SK-N-SH treated with all-trans-retinoic acid at 6 μM for 48 hours (cell line): ENCODE measurements at regions not wholly inside any gene's neighbourhood (a gene's known extent, or its start where the extent isn't known, plus 50 kb on each side); places are given as distances from the start of the nearest gene placed in this dataset.

Experiments
- ATAC-seq: fragments of 200-7000 bp; cut with Tn5 transposase; 3 replicates; pipeline ENCODE4 v1.9.1; 2020; ENCODE audit warnings: mild to moderate bottlenecking, moderate library complexity
- ARNTL ChIP-seq: fragments of 450-650 bp; formaldehyde crosslinking; IDR thresholded peaks from 2 replicates; pipeline ENCODE4 v1.5.0; 2020; ENCODE audit warnings: low read depth, mild to moderate bottlenecking, moderate library complexity, borderline replicate concordance
- CREB5 ChIP-seq: fragments of 250-450 bp; sonication (Bioruptor Pico); IDR thresholded peaks from 2 replicates; pipeline ENCODE4 v1.5.1; 2020; ENCODE audit warnings: low read depth, mild to moderate bottlenecking, moderate library complexity
- CSDC2 ChIP-seq: fragments of 250-450 bp; sonication (Bioruptor Pico); IDR thresholded peaks from 2 replicates; pipeline ENCODE4 v1.5.0; 2020; ENCODE audit warnings: mild to moderate bottlenecking, moderate library complexity
- CSRNP3 ChIP-seq: fragments of 250-450 bp; sonication (Bioruptor Pico); IDR thresholded peaks from 2 replicates; pipeline ENCODE4 v1.5.1; 2021; ENCODE audit warnings: mild to moderate bottlenecking, moderate library complexity
- ESRRG ChIP-seq: fragments of 250-450 bp; sonication (Bioruptor Pico); IDR thresholded peaks from 2 replicates; pipeline ENCODE4 v1.6.1; 2021; ENCODE audit warnings: mild to moderate bottlenecking
- ISL1 ChIP-seq: fragments of 250-450 bp; sonication (Bioruptor Pico); IDR thresholded peaks from 2 replicates; pipeline ENCODE4 v2.1.2; 2022; ENCODE audit warnings: mild to moderate bottlenecking, moderate library complexity
- OSR1 ChIP-seq: fragments of 250-450 bp; sonication (Bioruptor Pico); IDR thresholded peaks from 2 replicates; pipeline ENCODE4 v1.8.0; 2022; ENCODE audit warnings: moderate library complexity, mild to moderate bottlenecking, inconsistent platforms
- PATZ1 ChIP-seq: fragments of 250-450 bp; sonication (Bioruptor Pico); IDR thresholded peaks from 2 replicates; pipeline ENCODE4 v1.8.0; 2020; ENCODE audit warnings: mild to moderate bottlenecking, moderate library complexity, borderline replicate concordance
- POU6F1 ChIP-seq: fragments of 250-450 bp; sonication (Bioruptor Pico); IDR thresholded peaks from 2 replicates; pipeline ENCODE4 v1.8.0; 2021; ENCODE audit warnings: low read depth, mild to moderate bottlenecking, moderate library complexity, borderline replicate concordance
- PPARA ChIP-seq: fragments of 250-450 bp; sonication (Bioruptor Pico); IDR thresholded peaks from 2 replicates; pipeline ENCODE4 v1.5.0; 2020; ENCODE audit warnings: mild to moderate bottlenecking, borderline replicate concordance
- RARB ChIP-seq: fragments of 250-450 bp; sonication (Bioruptor Pico); IDR thresholded peaks from 2 replicates; pipeline ENCODE4 v1.8.0; 2021; ENCODE audit warnings: mild to moderate bottlenecking, moderate library complexity
- SNAI2 ChIP-seq: fragments of 250-450 bp; sonication (Bioruptor Pico); IDR thresholded peaks from 2 replicates; pipeline ENCODE4 v1.5.0; 2020; ENCODE audit warnings: mild to moderate bottlenecking, moderate library complexity
- TCF4 ChIP-seq: fragments of 250-450 bp; sonication (Bioruptor Pico); IDR thresholded peaks from 2 replicates; pipeline ENCODE4 v1.8.0; 2021; ENCODE audit warnings: mild to moderate bottlenecking, moderate library complexity, borderline replicate concordance
- TOX ChIP-seq: fragments of 250-450 bp; sonication (Bioruptor Pico); IDR thresholded peaks from 2 replicates; pipeline ENCODE4 v1.8.0; 2021; ENCODE audit warnings: mild to moderate bottlenecking, moderate library complexity, borderline replicate concordance
- TSHZ2 ChIP-seq: fragments of 250-450 bp; sonication (Bioruptor Pico); IDR thresholded peaks from 2 replicates; pipeline ENCODE4 v1.5.0; 2020; ENCODE audit warnings: mild to moderate bottlenecking, moderate library complexity
- ZFP3 ChIP-seq: fragments of 250-450 bp; sonication (Bioruptor Pico); IDR thresholded peaks from 2 replicates; pipeline ENCODE4 v1.5.0; 2020; ENCODE audit warnings: mild to moderate bottlenecking, moderate library complexity
- ZFP30 ChIP-seq: fragments of 450-650 bp; formaldehyde crosslinking; IDR thresholded peaks from 2 replicates; pipeline ENCODE4 v1.5.0; 2022; ENCODE audit warnings: mild to moderate bottlenecking, moderate library complexity
- ZNF565 ChIP-seq: fragments of 450-650 bp; formaldehyde crosslinking; conservative IDR thresholded peaks from 2 replicates; pipeline ENCODE4 v1.5.0; 2020; ENCODE audit warnings: low read depth, mild to moderate bottlenecking, moderate library complexity
- ZNF70 ChIP-seq: fragments of 450-650 bp; formaldehyde crosslinking; IDR thresholded peaks from 2 replicates; pipeline ENCODE4 v1.5.0; 2020; ENCODE audit warnings: mild to moderate bottlenecking, moderate library complexity

GRCh38 chr16:64695684-64696083 is 426.2 kb downstream of the CDH11 start:
- no peak for ATAC-seq
- no peak for TF ChIP-seq ZNF70
- TF ChIP-seq TSHZ2 (CRISPR knock-in tag): no peak
- TF ChIP-seq OSR1 (CRISPR knock-in tag): no peak
- TF ChIP-seq SNAI2: no peak
- no peak for TF ChIP-seq ZFP3 (CRISPR knock-in tag)

GRCh38 chr16:64693946-64694345 is 427.9 kb downstream of the CDH11 start:
- no peak for TF ChIP-seq ISL1 (CRISPR knock-in tag)
- TF ChIP-seq CSDC2 (CRISPR knock-in tag): no peak
- TF ChIP-seq TSHZ2 (CRISPR knock-in tag): no peak
- TF ChIP-seq ARNTL: no peak
- TF ChIP-seq PATZ1: no peak
- TF ChIP-seq ZNF565 (CRISPR knock-in tag): no peak
- TF ChIP-seq TOX: no peak
- TF ChIP-seq CREB5 (CRISPR knock-in tag): no peak
- TF ChIP-seq ESRRG: no peak
- TF ChIP-seq POU6F1 (CRISPR knock-in tag): no peak
- no peak for TF ChIP-seq RARB (CRISPR knock-in tag)
- TF ChIP-seq ZFP3 (CRISPR knock-in tag): no peak
- no peak for TF ChIP-seq TCF4 (CRISPR knock-in tag)
- TF ChIP-seq CSRNP3 (CRISPR knock-in tag): no peak
- no peak for TF ChIP-seq ZFP30
- no peak for TF ChIP-seq OSR1 (CRISPR knock-in tag)
- ATAC-seq: no peak

- ATAC-seq: no peak
- TF ChIP-seq ISL1 (CRISPR knock-in tag) (no peak), TSHZ2 (CRISPR knock-in tag) (no peak), ZNF70 (no peak), ARNTL (no peak), ESRRG (no peak), PPARA (no peak), SNAI2 (no peak), PATZ1 (no peak), ZFP3 (CRISPR knock-in tag) (no peak)
Observed at GRCh38 chr16:64687786-64688185, 434.1 kb downstream of the CDH11 start.
